ENCODE measurements at regions not wholly inside any gene's neighbourhood (a gene's known extent, or its start where the extent isn't known, plus 50 kb on each side); places are given as distances from the start of the nearest gene placed in this dataset.

DNA sequence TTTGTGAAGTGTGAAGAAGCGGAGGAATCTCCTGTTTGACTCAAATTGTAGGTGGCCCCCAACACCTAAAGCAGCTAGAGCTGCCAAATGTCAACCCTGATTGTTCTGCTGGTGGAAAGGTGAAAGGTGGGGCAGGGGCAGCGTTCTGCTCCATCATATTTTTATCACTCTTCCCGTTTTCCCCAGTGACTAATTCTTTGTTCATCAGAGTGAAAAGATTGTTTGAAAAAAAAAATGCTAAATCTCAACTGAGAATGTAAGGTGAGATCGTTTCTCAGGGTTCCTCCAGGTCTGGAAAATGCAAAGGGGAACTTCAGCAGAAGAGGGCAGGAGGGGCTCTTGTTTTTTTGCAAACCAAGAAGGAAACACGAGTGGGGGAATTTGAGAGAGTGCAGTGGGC lies 137.7 kb downstream of the MN1 start:
- H3K9me3 Mint-ChIP-seq (ENCODE audit: insufficient read depth), result peaks cover 4% of the 10 kb centered on the region
- no peak overlapping the region for H2AFZ ChIP-seq (ENCODE audit: insufficient read depth, low read depth, low read length, poor library complexity, severe bottlenecking)
- H3K27me3 ChIP-seq (replicated peaks in 1 of 4; ENCODE audit: control extremely low read depth in 1 of 4, control insufficient read depth in 3 of 4, insufficient read depth in 4 of 4, low read length in 3 of 4), result peaks cover 0 to 2% (median under 1%) of the 10 kb centered on the region in 4 experiments

DNA sequence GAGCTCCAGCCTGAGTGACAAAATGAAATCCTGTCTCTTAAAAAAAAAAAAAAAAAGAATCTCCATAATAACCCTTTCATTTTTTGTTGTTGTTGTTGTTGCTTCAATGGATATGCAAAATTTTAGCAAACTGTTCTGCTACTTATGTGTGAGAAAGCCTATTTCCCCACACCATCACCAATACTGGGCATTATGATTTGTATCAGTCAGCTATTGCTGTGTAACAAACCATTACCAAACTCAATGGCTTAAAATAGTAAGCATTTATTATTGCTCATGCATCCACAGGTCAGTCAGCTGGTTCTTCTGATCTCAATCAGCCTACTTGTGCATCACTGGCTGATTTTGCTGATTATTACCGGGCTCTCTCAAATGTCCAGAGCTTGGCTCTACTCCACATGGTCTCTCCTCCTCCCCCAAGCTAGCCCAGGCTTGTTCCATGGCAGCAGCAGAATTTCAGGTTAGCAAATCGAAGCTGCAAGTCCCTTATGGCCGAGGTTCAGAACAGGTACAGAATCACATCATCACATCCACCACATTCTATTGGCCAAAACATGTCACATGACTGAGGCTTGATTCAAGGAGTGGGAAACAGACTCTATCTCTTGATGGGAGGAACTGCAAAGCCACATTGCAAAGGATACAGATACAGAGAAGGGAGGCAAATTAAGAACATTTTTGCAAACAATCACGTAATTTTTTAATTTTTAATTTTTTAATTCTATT lies 135.1 kb downstream of the MN1 start:
- Mint-ChIP-seq H3K27ac (no peak overlapping the region), H3K4me1 (no peaks in the 10 kb centered on the region), H3K27me3 (peaks cover 34% of the 10 kb centered on the region), H3K4me3 (no peak overlapping the region), H3K9me3 (ENCODE audit: insufficient read depth) (peaks cover 4% of the 10 kb centered on the region)
- TF ChIP-seq, protein P1, sequence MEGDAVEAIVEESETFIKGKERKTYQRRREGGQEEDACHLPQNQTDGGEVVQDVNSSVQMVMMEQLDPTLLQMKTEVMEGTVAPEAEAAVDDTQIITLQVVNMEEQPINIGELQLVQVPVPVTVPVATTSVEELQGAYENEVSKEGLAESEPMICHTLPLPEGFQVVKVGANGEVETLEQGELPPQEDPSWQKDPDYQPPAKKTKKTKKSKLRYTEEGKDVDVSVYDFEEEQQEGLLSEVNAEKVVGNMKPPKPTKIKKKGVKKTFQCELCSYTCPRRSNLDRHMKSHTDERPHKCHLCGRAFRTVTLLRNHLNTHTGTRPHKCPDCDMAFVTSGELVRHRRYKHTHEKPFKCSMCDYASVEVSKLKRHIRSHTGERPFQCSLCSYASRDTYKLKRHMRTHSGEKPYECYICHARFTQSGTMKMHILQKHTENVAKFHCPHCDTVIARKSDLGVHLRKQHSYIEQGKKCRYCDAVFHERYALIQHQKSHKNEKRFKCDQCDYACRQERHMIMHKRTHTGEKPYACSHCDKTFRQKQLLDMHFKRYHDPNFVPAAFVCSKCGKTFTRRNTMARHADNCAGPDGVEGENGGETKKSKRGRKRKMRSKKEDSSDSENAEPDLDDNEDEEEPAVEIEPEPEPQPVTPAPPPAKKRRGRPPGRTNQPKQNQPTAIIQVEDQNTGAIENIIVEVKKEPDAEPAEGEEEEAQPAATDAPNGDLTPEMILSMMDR (IDR thresholded peaks at IDR 0.05), result no peak
- no peak for TF ChIP-seq EZH2 (IDR thresholded peaks at IDR 0.05; ENCODE audit: borderline replicate concordance, insufficient read depth, low read depth, low read length, poor library complexity, severe bottlenecking)
- H4K20me1 ChIP-seq (ENCODE audit: control insufficient read depth, insufficient read depth, low read length, poor library complexity, severe bottlenecking), result no peaks in the 10 kb centered on the region
- POLR2A ChIA-PET, result no interaction called here
- no peaks in the 10 kb centered on the region for H3K79me2 ChIP-seq (ENCODE audit: control insufficient read depth, insufficient read depth, low read length)
- CTCF ChIA-PET, result no interaction called here
- ATAC-seq (ENCODE audit: low read depth) (no peak), DNase-seq (no peak)
- H3K4me2 ChIP-seq (replicated peaks; ENCODE audit: low read depth, low read length, poor library complexity, severe bottlenecking), result no peak overlapping the region
- peaks cover 0 to 21% (median 4%) of the 10 kb centered on the region in 4 experiments for H3K27me3 ChIP-seq (replicated peaks in 1 of 4; ENCODE audit: control extremely low read depth in 1 of 4, control insufficient read depth in 3 of 4, insufficient read depth in 4 of 4, low read length in 3 of 4)
- no peaks in the 10 kb centered on the region for H3K36me3 ChIP-seq (replicated peaks in 1 of 2; ENCODE audit: control extremely low read depth in 1 of 2, control insufficient read depth in 1 of 2, extremely low read depth in 1 of 2, insufficient read depth in 2 of 2, low read length in 1 of 2)
- no peak overlapping the region for H2AFZ ChIP-seq (ENCODE audit: insufficient read depth, low read depth, low read length, poor library complexity, severe bottlenecking)
- no peak overlapping the region for H3K27ac ChIP-seq (ENCODE audit: low read length in 2 of 2)
- peaks cover 0 to 2% of the 10 kb centered on the region in 2 donors for H3K4me1 ChIP-seq (ENCODE audit: control insufficient read depth in 2 of 2, insufficient read depth in 2 of 2, low read length in 2 of 2)
- H3K9me3 ChIP-seq (ENCODE audit: control extremely low read depth in 1 of 3, control insufficient read depth in 2 of 3, insufficient read depth in 1 of 3, low read length in 2 of 3), result peaks cover 0 to 30% (median 4%) of the 10 kb centered on the region in 3 donors
- intact Hi-C loops (cut with micrococcal nuclease), result no loop called here
- no peak overlapping the region for H3K4me3 ChIP-seq (ENCODE audit: control extremely low read depth in 1 of 5, extremely low read depth in 1 of 5, insufficient read depth in 1 of 5, low read depth in 2 of 5, low read length in 4 of 5)
- 93% methylated on average over 2 of the region's 4 CpGs for WGBS (ENCODE audit: insufficient coverage)
- no peak overlapping the region for H3K9ac ChIP-seq (ENCODE audit: low read length)

More for the DNA sequence above, 137.7 kb downstream of the MN1 start:
- H3K9me3 ChIP-seq (ENCODE audit: control extremely low read depth in 1 of 3, control insufficient read depth in 2 of 3, insufficient read depth in 1 of 3, low read length in 2 of 3), result peaks cover 0 to 25% (median 4%) of the 10 kb centered on the region in 3 donors
- H3K4me1 Mint-ChIP-seq, result no peaks in the 10 kb centered on the region
- H3K27me3 Mint-ChIP-seq, result peaks cover 13% of the 10 kb centered on the region
- no peak overlapping the region for H3K27ac ChIP-seq (ENCODE audit: low read length in 2 of 2)
- ATAC-seq (ENCODE audit: low read depth) (no peak), DNase-seq (no peak)
- ChIA-PET CTCF (no interaction called here), POLR2A (no interaction called here)
- H3K4me3 ChIP-seq (ENCODE audit: control extremely low read depth in 1 of 5, extremely low read depth in 1 of 5, insufficient read depth in 1 of 5, low read depth in 2 of 5, low read length in 4 of 5), result no peak overlapping the region
- H3K79me2 ChIP-seq (ENCODE audit: control insufficient read depth, insufficient read depth, low read length), result no peaks in the 10 kb centered on the region
- no peak overlapping the region for H3K4me2 ChIP-seq (replicated peaks; ENCODE audit: low read depth, low read length, poor library complexity, severe bottlenecking)
- H4K20me1 ChIP-seq (ENCODE audit: control insufficient read depth, insufficient read depth, low read length, poor library complexity, severe bottlenecking), result no peaks in the 10 kb centered on the region
- no peaks in the 10 kb centered on the region for H3K4me1 ChIP-seq (ENCODE audit: control insufficient read depth in 2 of 2, insufficient read depth in 2 of 2, low read length in 2 of 2)
- no peak overlapping the region for H3K4me3 Mint-ChIP-seq
- TF ChIP-seq, protein P1 (IDR thresholded peaks at IDR 0.05), result no peak
- TF ChIP-seq EZH2 (IDR thresholded peaks at IDR 0.05; ENCODE audit: borderline replicate concordance, insufficient read depth, low read depth, low read length, poor library complexity, severe bottlenecking), result no peak
- H3K36me3 ChIP-seq (replicated peaks in 1 of 2; ENCODE audit: control extremely low read depth in 1 of 2, control insufficient read depth in 1 of 2, extremely low read depth in 1 of 2, insufficient read depth in 2 of 2, low read length in 1 of 2), result no peaks in the 10 kb centered on the region
- H3K27ac Mint-ChIP-seq, result no peak overlapping the region
- no peak overlapping the region for H3K9ac ChIP-seq (ENCODE audit: low read length)
- 7% methylated on average over 1 of the region's 5 CpGs for WGBS (ENCODE audit: insufficient coverage)
- intact Hi-C loops (cut with micrococcal nuclease), result no loop called here
